HG03354 (cell line): ENCODE measurements at regions not wholly inside any gene's neighbourhood (a gene's known extent, or its start where the extent isn't known, plus 50 kb on each side); places are given as distances from the start of the nearest gene placed in this dataset.
"Not testable (repeated sequence)": the region's sequence is repeated elsewhere in the genome, so short reads cannot be mapped to it uniquely, and the experiment has no call there.

ENCODE experiments used
- ATAC-seq: cut with Tn5 transposase; IDR thresholded peaks from one replicate; pipeline ENCODE4 v1.9.1; 2021; ENCODE audit warnings: mild to moderate bottlenecking; ENCODE audit not compliant: unreplicated experiment, poor library complexity, severe bottlenecking

GRCh38 chr15:26294059-26294689 lies 431.0 kb upstream of the ATP10A start:
- no peak for ATAC-seq

- ATAC-seq = no peak
Measured at GRCh38 chr15:26287381-26287780, 424.3 kb upstream of the ATP10A start.

- ATAC-seq = no peak
Measured at GRCh38 chr15:26280281-26280680, 417.2 kb upstream of the ATP10A start.

GRCh38 chr15:26261966-26262365 lies 398.8 kb upstream of the ATP10A start:
- ATAC-seq = no peak

GRCh38 chr15:26261413-26261812 lies 398.3 kb upstream of the ATP10A start:
- ATAC-seq = no peak

- no peak for ATAC-seq
Measured at GRCh38 chr15:26260517-26261133, 397.5 kb upstream of the ATP10A start.

- no peak for ATAC-seq
Measured at GRCh38 chr15:26259581-26259980, 396.5 kb upstream of the ATP10A start.

GRCh38 chr15:26244782-26245181 lies 381.7 kb upstream of the ATP10A start:
- ATAC-seq = not testable (repeated sequence)

GRCh38 chr15:26243382-26243781 lies 380.3 kb upstream of the ATP10A start:
- ATAC-seq = no peak

GRCh38 chr15:26242565-26243071 lies 379.5 kb upstream of the ATP10A start:
- ATAC-seq = no peak

- ATAC-seq = no peak
Measured at GRCh38 chr15:26235864-26236263, 372.7 kb upstream of the ATP10A start.

GRCh38 chr15:26234976-26235767 lies 372.0 kb upstream of the ATP10A start:
- ATAC-seq = no peak

- ATAC-seq = no peak
Measured at GRCh38 chr15:26232691-26233090, 369.6 kb upstream of the ATP10A start.

- no peak for ATAC-seq
Measured at GRCh38 chr15:26231096-26231495, 368.0 kb upstream of the ATP10A start.

- no peak for ATAC-seq
Measured at GRCh38 chr15:26224266-26224665, 361.1 kb upstream of the ATP10A start.

GRCh38 chr15:26223720-26224119 lies 360.6 kb upstream of the ATP10A start:
- ATAC-seq = no peak

GRCh38 chr15:26222781-26223180 lies 359.7 kb upstream of the ATP10A start:
- ATAC-seq = no peak

GRCh38 chr15:26217043-26217442 lies 353.9 kb upstream of the ATP10A start:
- ATAC-seq = not testable (repeated sequence)

- no peak for ATAC-seq
Measured at GRCh38 chr15:26214290-26214689, 351.2 kb upstream of the ATP10A start.

- no peak for ATAC-seq
Measured at GRCh38 chr15:26213427-26213826, 350.3 kb upstream of the ATP10A start.

GRCh38 chr15:26212109-26212508 lies 349.0 kb upstream of the ATP10A start:
- ATAC-seq = no peak
